K562 (cell line): ENCODE measurements at regions not wholly inside any gene's neighbourhood (a gene's known extent, or its start where the extent isn't known, plus 50 kb on each side); places are given as distances from the start of the nearest gene placed in this dataset.

Experiments
- EP300 ChIP-seq: IDR thresholded peaks from 2 replicates; pipeline ENCODE4 v1.6.1; 2012; ENCODE audit warnings: low read length, improper control_type of control experiment
- GATAD2B ChIP-seq: fragments of 450-650 bp; IDR thresholded peaks from 2 replicates; pipeline ENCODE4 v1.6.1; 2017; ENCODE audit warnings: mild to moderate bottlenecking, borderline replicate concordance
- GTF2E2 ChIP-seq: fragments of 200-800 bp; sonication (Bioruptor generic); IDR thresholded peaks from 2 replicates; pipeline ENCODE4 v1.6.1; 2016; ENCODE audit warnings: missing genetic modification characterization, missing compliant biosample characterization
- HNRNPH1 ChIP-seq: fragments of 200-400 bp; formaldehyde crosslinking; optimal IDR thresholded peaks from 2 replicates; pipeline ENCODE3; 2017; ENCODE audit warnings: low read depth, mild to moderate bottlenecking, low read length, moderate library complexity
- MBD2 ChIP-seq: sonication (generic); IDR thresholded peaks from 2 replicates; pipeline ENCODE4 v1.6.1; 2016; ENCODE audit warnings: low read depth, borderline replicate concordance
- PCBP2 ChIP-seq: fragments of 200-400 bp; formaldehyde crosslinking; IDR thresholded peaks from 2 replicates; pipeline ENCODE4 v1.6.1; 2018; ENCODE audit warnings: low read length, low read depth, mild to moderate bottlenecking, moderate library complexity; ENCODE audit not compliant: poor library complexity, severe bottlenecking
- PHTF2 ChIP-seq: fragments of 250-450 bp; sonication (Bioruptor Pico); IDR thresholded peaks from 2 replicates; pipeline ENCODE4 v1.5.0; 2021; ENCODE audit warnings: mild to moderate bottlenecking
- POU5F1 ChIP-seq: fragments of 150-350 bp; IDR thresholded peaks from 2 replicates; pipeline ENCODE4 v1.6.1; 2014; ENCODE audit warnings: borderline replicate concordance, low read length, low read depth, mild to moderate bottlenecking; ENCODE audit not compliant: partially characterized antibody
- TAF9B ChIP-seq: fragments of 450-650 bp; IDR thresholded peaks from 2 replicates; pipeline ENCODE4 v1.6.1; 2018; ENCODE audit warnings: mild to moderate bottlenecking; ENCODE audit not compliant: partially characterized antibody
- U2AF1 ChIP-seq: fragments of 200-400 bp; formaldehyde crosslinking; optimal IDR thresholded peaks from 2 replicates; pipeline ENCODE3; 2017; ENCODE audit warnings: mild to moderate bottlenecking, low read depth, low read length, moderate library complexity
- ZNF263 ChIP-seq: sonication (generic); formaldehyde crosslinking; IDR thresholded peaks from 2 replicates; pipeline ENCODE4 v1.8.0; 2022; ENCODE audit warnings: mild to moderate bottlenecking, missing genetic modification reagents, borderline replicate concordance
- ZNF41 ChIP-seq: fragments of 250-450 bp; sonication (Bioruptor Pico); conservative IDR thresholded peaks from 2 replicates; pipeline ENCODE4 v1.4.0; 2020; ENCODE audit warnings: mild to moderate bottlenecking
- TF ChIP-seq, protein P1 (sequence below): fragments of 150-350 bp; conservative IDR thresholded peaks from 2 replicates; pipeline ENCODE4 v1.6.1; 2014; ENCODE audit warnings: low read length
- TF ChIP-seq, protein P2 (sequence below): sonication (generic); formaldehyde crosslinking; IDR thresholded peaks from 2 replicates; pipeline ENCODE4 v1.5.0; 2020; ENCODE audit warnings: missing genetic modification reagents
- TF ChIP-seq, protein P3 (sequence below): sonication (generic); formaldehyde crosslinking; IDR thresholded peaks from 2 replicates; pipeline ENCODE4 v1.8.1; 2023; ENCODE audit warnings: mild to moderate bottlenecking, missing genetic modification reagents
- TF ChIP-seq, protein P4 (sequence below): IDR thresholded peaks from 3 replicates; pipeline ENCODE4 v1.6.1; 2011; ENCODE audit warnings: borderline replicate concordance, mild to moderate bottlenecking; ENCODE audit not compliant: insufficient read length, insufficient read depth
- TF ChIP-seq, protein P5 (sequence below): fragments of 450-650 bp; IDR thresholded peaks from 2 replicates; pipeline ENCODE4 v1.6.1; 2016; ENCODE audit warnings: antibody characterized with exemption

DNA sequence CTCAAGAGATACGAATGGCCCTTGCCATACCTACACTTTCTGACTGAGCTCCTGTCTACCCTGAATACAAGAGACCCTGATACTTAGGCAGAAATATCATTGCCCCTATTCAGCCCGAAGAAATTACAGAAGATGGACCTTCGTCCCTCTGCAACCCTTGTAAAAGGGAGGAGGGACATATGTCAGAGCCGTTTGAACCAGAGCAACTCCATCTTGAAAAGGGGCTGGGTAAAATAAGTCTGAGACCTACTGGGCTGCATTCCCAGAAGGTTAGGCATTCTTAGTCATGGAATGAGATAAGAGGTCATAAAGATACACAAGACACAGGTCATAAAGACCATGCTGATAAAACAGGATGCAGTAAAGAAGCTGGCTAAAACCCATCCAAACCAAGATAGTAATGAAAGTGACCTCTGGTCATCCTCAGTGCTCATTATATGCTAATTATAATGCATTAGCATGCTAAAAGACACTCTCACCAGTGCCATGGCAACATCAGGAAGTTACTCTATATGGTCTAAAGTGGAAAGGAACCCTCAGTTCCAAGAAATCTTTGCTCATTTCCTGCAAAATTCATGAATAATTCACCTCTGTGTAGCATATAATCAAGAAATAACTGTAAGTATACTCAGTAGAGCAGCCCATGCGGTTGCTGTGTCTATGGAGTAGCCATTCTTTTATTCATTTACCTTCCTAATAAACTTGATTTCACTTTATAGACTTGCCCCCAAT is 49.7 kb upstream of the GPD1L start (continued):
- TF ChIP-seq, protein P1, sequence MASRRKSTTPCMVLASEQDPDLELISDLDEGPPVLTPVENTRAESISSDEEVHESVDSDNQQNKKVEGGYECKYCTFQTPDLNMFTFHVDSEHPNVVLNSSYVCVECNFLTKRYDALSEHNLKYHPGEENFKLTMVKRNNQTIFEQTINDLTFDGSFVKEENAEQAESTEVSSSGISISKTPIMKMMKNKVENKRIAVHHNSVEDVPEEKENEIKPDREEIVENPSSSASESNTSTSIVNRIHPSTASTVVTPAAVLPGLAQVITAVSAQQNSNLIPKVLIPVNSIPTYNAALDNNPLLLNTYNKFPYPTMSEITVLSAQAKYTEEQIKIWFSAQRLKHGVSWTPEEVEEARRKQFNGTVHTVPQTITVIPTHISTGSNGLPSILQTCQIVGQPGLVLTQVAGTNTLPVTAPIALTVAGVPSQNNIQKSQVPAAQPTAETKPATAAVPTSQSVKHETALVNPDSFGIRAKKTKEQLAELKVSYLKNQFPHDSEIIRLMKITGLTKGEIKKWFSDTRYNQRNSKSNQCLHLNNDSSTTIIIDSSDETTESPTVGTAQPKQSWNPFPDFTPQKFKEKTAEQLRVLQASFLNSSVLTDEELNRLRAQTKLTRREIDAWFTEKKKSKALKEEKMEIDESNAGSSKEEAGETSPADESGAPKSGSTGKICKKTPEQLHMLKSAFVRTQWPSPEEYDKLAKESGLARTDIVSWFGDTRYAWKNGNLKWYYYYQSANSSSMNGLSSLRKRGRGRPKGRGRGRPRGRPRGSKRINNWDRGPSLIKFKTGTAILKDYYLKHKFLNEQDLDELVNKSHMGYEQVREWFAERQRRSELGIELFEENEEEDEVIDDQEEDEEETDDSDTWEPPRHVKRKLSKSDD: no peak
- TF ChIP-seq, protein P2, sequence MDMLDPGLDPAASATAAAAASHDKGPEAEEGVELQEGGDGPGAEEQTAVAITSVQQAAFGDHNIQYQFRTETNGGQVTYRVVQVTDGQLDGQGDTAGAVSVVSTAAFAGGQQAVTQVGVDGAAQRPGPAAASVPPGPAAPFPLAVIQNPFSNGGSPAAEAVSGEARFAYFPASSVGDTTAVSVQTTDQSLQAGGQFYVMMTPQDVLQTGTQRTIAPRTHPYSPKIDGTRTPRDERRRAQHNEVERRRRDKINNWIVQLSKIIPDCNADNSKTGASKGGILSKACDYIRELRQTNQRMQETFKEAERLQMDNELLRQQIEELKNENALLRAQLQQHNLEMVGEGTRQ (CRISPR knock-in tag): no peak
- TF ChIP-seq ZNF263 (CRISPR knock-in tag) (no peak), TAF9B (no peak), GATAD2B (no peak), U2AF1 (no peak), GTF2E2 (no peak), MBD2 (no peak), EP300 (no peak), PCBP2 (no peak), POU5F1 (no peak), PHTF2 (CRISPR knock-in tag) (no peak), HNRNPH1 (no peak), ZNF41 (CRISPR knock-in tag) (no peak)
- TF ChIP-seq, protein P3, sequence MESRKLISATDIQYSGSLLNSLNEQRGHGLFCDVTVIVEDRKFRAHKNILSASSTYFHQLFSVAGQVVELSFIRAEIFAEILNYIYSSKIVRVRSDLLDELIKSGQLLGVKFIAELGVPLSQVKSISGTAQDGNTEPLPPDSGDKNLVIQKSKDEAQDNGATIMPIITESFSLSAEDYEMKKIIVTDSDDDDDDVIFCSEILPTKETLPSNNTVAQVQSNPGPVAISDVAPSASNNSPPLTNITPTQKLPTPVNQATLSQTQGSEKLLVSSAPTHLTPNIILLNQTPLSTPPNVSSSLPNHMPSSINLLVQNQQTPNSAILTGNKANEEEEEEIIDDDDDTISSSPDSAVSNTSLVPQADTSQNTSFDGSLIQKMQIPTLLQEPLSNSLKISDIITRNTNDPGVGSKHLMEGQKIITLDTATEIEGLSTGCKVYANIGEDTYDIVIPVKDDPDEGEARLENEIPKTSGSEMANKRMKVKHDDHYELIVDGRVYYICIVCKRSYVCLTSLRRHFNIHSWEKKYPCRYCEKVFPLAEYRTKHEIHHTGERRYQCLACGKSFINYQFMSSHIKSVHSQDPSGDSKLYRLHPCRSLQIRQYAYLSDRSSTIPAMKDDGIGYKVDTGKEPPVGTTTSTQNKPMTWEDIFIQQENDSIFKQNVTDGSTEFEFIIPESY: no peak
- TF ChIP-seq, protein P4, sequence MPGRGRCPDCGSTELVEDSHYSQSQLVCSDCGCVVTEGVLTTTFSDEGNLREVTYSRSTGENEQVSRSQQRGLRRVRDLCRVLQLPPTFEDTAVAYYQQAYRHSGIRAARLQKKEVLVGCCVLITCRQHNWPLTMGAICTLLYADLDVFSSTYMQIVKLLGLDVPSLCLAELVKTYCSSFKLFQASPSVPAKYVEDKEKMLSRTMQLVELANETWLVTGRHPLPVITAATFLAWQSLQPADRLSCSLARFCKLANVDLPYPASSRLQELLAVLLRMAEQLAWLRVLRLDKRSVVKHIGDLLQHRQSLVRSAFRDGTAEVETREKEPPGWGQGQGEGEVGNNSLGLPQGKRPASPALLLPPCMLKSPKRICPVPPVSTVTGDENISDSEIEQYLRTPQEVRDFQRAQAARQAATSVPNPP: no peak
- TF ChIP-seq, protein P5, sequence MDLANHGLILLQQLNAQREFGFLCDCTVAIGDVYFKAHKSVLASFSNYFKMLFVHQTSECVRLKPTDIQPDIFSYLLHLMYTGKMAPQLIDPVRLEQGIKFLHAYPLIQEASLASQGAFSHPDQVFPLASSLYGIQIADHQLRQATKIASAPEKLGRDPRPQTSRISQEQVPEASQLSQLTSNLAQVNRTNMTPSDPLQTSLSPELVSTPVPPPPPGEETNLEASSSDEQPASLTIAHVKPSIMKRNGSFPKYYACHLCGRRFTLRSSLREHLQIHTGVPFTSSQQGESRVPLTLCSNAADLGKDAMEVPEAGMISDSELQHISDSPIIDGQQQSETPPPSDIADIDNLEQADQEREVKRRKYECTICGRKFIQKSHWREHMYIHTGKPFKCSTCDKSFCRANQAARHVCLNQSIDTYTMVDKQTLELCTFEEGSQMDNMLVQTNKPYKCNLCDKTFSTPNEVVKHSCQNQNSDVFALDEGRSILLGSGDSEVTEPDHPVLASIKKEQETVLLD: no peak
